Fibroblast of villous mesenchyme (primary cell): ENCODE measurements at regions not wholly inside any gene's neighbourhood (a gene's known extent, or its start where the extent isn't known, plus 50 kb on each side); places are given as distances from the start of the nearest gene placed in this dataset.
A peak's percentile ranks its signal among the peaks of the same experiment; 100 is the strongest.

Experiments
- DNase-seq: peaks from one replicate; pipeline ENCODE4 v3.0.0-alpha.2; 2010; ENCODE audit warnings: low read depth
- H3K4me3 ChIP-seq: 2 replicates; pipeline ENCODE4 v1.5.1; 2011; ENCODE audit warnings: low read depth, mild to moderate bottlenecking, low read length
- TF ChIP-seq, protein P1 (sequence below): IDR thresholded peaks from 2 replicates; pipeline ENCODE4 v1.5.1; 2012; ENCODE audit warnings: low read depth, mild to moderate bottlenecking, low read length; ENCODE audit not compliant: insufficient read depth

DNA sequence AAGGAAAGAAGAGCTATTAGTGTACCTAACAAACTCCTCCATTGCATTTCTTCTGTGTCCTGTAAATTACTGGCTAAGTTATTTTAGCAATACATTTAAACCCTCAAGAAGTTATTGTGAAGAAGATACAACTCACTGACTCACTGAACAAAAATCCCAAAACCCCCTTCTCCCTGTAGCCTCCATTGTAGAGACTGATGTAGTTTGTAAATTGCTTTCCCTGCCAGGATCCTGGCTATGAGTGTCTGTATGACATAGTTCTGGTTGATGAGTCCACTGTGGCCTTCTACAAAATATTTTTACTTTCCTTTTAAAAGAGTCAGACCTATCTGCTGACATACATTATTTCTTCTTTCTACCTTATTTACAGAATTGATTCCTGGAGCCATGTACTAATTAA is 155.6 kb downstream of the SLC6A15 start:
- DNase-seq: no peak
- TF ChIP-seq, protein P1, sequence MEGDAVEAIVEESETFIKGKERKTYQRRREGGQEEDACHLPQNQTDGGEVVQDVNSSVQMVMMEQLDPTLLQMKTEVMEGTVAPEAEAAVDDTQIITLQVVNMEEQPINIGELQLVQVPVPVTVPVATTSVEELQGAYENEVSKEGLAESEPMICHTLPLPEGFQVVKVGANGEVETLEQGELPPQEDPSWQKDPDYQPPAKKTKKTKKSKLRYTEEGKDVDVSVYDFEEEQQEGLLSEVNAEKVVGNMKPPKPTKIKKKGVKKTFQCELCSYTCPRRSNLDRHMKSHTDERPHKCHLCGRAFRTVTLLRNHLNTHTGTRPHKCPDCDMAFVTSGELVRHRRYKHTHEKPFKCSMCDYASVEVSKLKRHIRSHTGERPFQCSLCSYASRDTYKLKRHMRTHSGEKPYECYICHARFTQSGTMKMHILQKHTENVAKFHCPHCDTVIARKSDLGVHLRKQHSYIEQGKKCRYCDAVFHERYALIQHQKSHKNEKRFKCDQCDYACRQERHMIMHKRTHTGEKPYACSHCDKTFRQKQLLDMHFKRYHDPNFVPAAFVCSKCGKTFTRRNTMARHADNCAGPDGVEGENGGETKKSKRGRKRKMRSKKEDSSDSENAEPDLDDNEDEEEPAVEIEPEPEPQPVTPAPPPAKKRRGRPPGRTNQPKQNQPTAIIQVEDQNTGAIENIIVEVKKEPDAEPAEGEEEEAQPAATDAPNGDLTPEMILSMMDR: no peak
- no peak overlapping the region for H3K4me3 ChIP-seq

DNA sequence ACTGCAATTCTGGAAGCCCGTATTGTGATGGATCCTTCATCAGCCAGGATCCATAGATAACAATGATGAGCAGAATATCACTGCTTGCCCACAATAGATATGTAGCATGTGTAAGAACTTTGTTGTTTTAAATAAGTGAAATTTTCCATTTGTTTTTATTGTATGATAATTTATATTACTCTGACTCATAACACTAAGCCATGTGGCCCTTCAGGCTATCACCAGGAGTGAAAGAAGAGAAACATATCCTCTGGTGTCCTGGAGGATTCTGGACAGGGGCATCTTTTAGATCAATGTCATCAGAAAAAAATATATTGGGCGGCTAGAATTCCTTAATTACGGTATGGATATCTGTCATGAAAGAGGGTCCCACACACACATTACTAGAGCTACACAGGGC is 167.5 kb downstream of the SLC6A15 start:
- TF ChIP-seq, protein P1: no peak
- no peak overlapping the region for H3K4me3 ChIP-seq
- no peak for DNase-seq

DNA sequence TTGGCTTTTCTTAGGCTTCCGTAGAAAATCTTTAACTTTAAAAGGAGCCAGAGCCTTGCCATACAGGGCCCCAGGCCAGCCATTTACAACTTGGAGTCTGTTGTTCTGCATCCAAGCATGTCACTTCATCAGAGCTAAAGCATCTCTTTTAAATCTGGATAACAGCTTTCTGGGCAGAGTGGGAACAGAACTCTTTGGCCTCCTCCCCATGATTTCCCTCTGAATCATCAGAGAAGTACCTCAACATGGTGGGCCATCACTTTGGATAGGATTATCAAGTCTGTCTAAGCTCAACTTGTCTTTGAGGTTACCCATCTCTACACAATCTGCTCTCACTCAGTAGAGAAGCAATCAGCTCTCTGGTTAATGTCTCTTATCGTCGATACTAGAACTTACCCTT is 170.9 kb downstream of the SLC6A15 start:
- DNase-seq: no peak
- no peak overlapping the region for H3K4me3 ChIP-seq
- TF ChIP-seq, protein P1: no peak

DNA sequence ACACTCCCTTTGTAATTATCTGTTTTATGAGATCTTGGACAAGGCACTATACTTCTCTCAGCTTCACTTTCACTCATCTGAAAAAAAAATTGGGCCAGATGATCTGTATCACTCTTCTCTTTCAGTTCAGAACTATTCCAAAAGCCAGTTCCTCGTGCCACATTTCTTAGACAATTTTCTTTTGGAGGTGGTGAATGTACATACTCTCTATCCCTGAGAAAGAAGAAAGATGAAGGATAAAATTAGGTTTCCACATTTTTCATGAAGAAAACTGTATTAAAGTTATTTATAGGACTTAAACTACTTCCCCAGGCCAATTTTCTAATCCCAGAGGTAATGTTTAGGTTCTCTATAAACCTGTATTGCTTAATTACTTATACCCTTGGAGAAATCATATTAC is 171.6 kb downstream of the SLC6A15 start:
- no peak for DNase-seq
- H3K4me3 ChIP-seq: no peak overlapping the region
- TF ChIP-seq, protein P1: no peak

DNA sequence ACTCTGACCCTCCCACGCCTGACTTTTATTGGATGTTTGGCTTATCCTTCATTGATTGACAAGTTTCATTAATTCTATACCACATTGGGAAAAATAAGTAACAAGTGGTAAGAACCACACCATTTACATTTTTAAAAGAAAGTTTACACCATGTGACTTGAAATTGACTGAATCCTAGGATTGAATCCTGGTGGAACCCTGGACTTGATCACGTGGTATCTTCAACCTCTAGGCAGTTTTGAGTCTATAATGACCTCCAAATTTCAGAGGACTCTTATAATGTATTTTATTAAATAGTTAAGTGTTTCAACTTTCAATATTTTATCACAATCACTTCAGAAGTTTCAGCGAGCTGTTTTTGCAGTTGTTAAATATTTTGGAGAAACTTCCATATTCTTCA is 172.0 kb downstream of the SLC6A15 start:
- TF ChIP-seq, protein P1: no peak
- no peak for DNase-seq
- H3K4me3 ChIP-seq: no peak overlapping the region

DNA sequence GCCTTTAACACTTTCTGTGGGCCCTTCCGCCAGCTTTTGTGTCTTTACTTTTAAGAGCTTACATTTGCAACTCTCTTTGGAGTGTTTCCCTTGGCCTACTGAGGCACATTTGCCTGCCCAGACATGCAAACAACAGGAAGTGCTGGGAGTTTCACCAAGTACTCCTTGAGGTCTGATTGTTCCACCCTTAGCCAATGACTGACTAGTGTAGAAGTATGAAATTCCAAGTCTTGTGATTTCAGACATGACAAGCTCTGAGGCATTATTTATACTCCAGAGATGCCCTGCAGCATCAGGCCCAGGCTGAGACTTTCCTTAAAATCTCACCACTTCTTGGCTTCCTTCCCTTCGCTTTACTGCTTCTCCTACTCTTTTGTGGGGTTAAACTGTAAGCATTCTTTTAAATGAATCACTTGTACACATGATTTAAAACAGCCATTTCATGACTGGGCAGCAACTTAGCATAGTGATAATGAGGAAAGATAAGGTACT is 174.1 kb downstream of the SLC6A15 start:
- no peak overlapping the region for H3K4me3 ChIP-seq
- TF ChIP-seq, protein P1: no peak
- DNase-seq: peak; percentile 67

DNA sequence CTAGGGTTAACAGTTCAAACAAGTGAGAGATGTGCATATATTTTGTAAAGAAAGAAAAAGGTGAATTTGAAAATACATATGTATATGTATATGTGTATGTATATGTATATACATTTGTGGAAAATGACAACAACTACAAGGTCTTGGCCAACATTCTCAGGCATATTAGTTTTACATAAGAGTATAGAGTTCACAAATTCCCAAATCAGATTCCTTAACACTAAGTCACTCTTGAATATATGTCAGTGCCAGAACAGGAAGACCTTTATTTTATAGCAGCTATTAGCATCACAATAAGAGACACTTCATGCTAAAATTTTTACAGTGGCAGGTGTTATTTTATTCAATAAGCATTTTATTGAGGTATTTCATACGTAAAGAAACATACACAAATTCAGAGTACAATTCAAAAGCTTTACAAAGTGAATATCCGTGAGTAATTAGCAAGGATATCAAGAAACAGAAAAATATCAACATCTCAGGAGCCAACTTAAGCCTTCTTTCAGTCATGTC is 179.7 kb downstream of the SLC6A15 start:
- DNase-seq: no peak
- TF ChIP-seq, protein P1: no peak
- no peak overlapping the region for H3K4me3 ChIP-seq
